Stimulated activated naive CD8-positive, alpha-beta T cell treated with anti-CD3 and anti-CD28 coated beads, Interleukin-15, Interleukin-2, amounts not matched to agents 100 ng/mL and 50 ng/mL, for 24 hours (primary cell): ENCODE measurements at regions not wholly inside any gene's neighbourhood (a gene's known extent, or its start where the extent isn't known, plus 50 kb on each side); places are given as distances from the start of the nearest gene placed in this dataset.
"Not testable (repeated sequence)": the region's sequence is repeated elsewhere in the genome, so short reads cannot be mapped to it uniquely, and the experiment has no call there.

Source experiments
- H3K27ac Mint-ChIP-seq: one replicate; pipeline ENCODE4 v1.8.0; 2021; ENCODE audit warnings: mild to moderate bottlenecking, mixed read lengths
- H3K27me3 Mint-ChIP-seq: one replicate; pipeline ENCODE4 v1.8.0; 2021; ENCODE audit warnings: mixed read lengths
- H3K36me3 Mint-ChIP-seq: one replicate; pipeline ENCODE4 v1.8.0; 2021; ENCODE audit warnings: low read depth, mixed read lengths
- H3K4me1 Mint-ChIP-seq: one replicate; pipeline ENCODE4 v1.8.0; 2021; ENCODE audit warnings: low read depth, mixed read lengths
- H3K4me3 Mint-ChIP-seq: one replicate; pipeline ENCODE4 v1.8.0; 2021; ENCODE audit warnings: mild to moderate bottlenecking, mixed read lengths
- H3K9me3 Mint-ChIP-seq: one replicate; pipeline ENCODE4 v1.8.0; 2021; ENCODE audit warnings: mixed read lengths

GRCh38 chr14:30238936-30239335 lies 311.3 kb upstream of the PRKD1 start:
- Mint-ChIP-seq H3K27ac (no peak overlapping the region), H3K9me3 (no peaks in the 10 kb centered on the region), H3K4me3 (no peak overlapping the region), H3K36me3 (no peaks in the 10 kb centered on the region), H3K27me3 (no peaks in the 10 kb centered on the region), H3K4me1 (no peaks in the 10 kb centered on the region)

- Mint-ChIP-seq H3K9me3 (no peaks in the 10 kb centered on the region), H3K36me3 (no peaks in the 10 kb centered on the region), H3K27ac (no peak overlapping the region), H3K27me3 (no peaks in the 10 kb centered on the region), H3K4me1 (no peaks in the 10 kb centered on the region), H3K4me3 (no peak overlapping the region)
Observed at GRCh38 chr14:30240018-30240417, 312.4 kb upstream of the PRKD1 start.

GRCh38 chr14:30240685-30241084 lies 313.0 kb upstream of the PRKD1 start:
- Mint-ChIP-seq H3K4me1 (no peaks in the 10 kb centered on the region), H3K9me3 (no peaks in the 10 kb centered on the region), H3K27ac (no peak overlapping the region), H3K27me3 (no peaks in the 10 kb centered on the region), H3K36me3 (no peaks in the 10 kb centered on the region), H3K4me3 (no peak overlapping the region)

- Mint-ChIP-seq H3K4me1 (no peaks in the 10 kb centered on the region), H3K27me3 (no peaks in the 10 kb centered on the region), H3K27ac (no peak overlapping the region), H3K4me3 (no peak overlapping the region), H3K9me3 (no peaks in the 10 kb centered on the region), H3K36me3 (no peaks in the 10 kb centered on the region)
Observed at GRCh38 chr14:30242744-30243143, 315.1 kb upstream of the PRKD1 start.

GRCh38 chr14:30243207-30243606 lies 315.6 kb upstream of the PRKD1 start:
- no peaks in the 10 kb centered on the region for H3K4me1 Mint-ChIP-seq
- no peaks in the 10 kb centered on the region for H3K27me3 Mint-ChIP-seq
- no peaks in the 10 kb centered on the region for H3K36me3 Mint-ChIP-seq
- H3K27ac Mint-ChIP-seq = no peak overlapping the region
- H3K4me3 Mint-ChIP-seq = no peak overlapping the region
- H3K9me3 Mint-ChIP-seq = no peaks in the 10 kb centered on the region

- Mint-ChIP-seq H3K27me3 (no peaks in the 10 kb centered on the region), H3K9me3 (no peaks in the 10 kb centered on the region), H3K4me1 (no peaks in the 10 kb centered on the region), H3K36me3 (no peaks in the 10 kb centered on the region), H3K4me3 (no peak overlapping the region), H3K27ac (no peak overlapping the region)
Observed at GRCh38 chr14:30243805-30244204, 315.2 kb upstream of the G2E3 start.

- not testable (repeated sequence) for H3K27me3 Mint-ChIP-seq, H3K4me3 Mint-ChIP-seq, H3K27ac Mint-ChIP-seq, H3K4me1 Mint-ChIP-seq, H3K36me3 Mint-ChIP-seq, H3K9me3 Mint-ChIP-seq
Observed at GRCh38 chr14:30244348-30244747, 314.6 kb upstream of the G2E3 start.

GRCh38 chr14:30251017-30251416 lies 307.9 kb upstream of the G2E3 start:
- Mint-ChIP-seq H3K4me3 (no peak overlapping the region), H3K4me1 (no peaks in the 10 kb centered on the region), H3K36me3 (no peaks in the 10 kb centered on the region), H3K27ac (no peak overlapping the region), H3K27me3 (peaks cover 6% of the 10 kb centered on the region), H3K9me3 (no peaks in the 10 kb centered on the region)

- Mint-ChIP-seq H3K36me3 (no peaks in the 10 kb centered on the region), H3K27ac (no peak overlapping the region), H3K9me3 (no peaks in the 10 kb centered on the region), H3K4me1 (no peaks in the 10 kb centered on the region), H3K27me3 (peaks cover 6% of the 10 kb centered on the region), H3K4me3 (no peak overlapping the region)
Observed at GRCh38 chr14:30251557-30252100, 307.3 kb upstream of the G2E3 start.

- Mint-ChIP-seq H3K36me3 (no peaks in the 10 kb centered on the region), H3K4me1 (no peaks in the 10 kb centered on the region), H3K4me3 (no peak overlapping the region)
Observed at GRCh38 chr14:30252151-30252550, 306.8 kb upstream of the G2E3 start.

GRCh38 chr14:30252783-30253674 lies 305.9 kb upstream of the G2E3 start:
- no peak overlapping the region for H3K27ac Mint-ChIP-seq
- no peaks in the 10 kb centered on the region for H3K4me1 Mint-ChIP-seq
- H3K27me3 Mint-ChIP-seq = peaks cover 6% of the 10 kb centered on the region
- H3K4me3 Mint-ChIP-seq = no peak overlapping the region
- H3K36me3 Mint-ChIP-seq = no peaks in the 10 kb centered on the region
- no peaks in the 10 kb centered on the region for H3K9me3 Mint-ChIP-seq

More at GRCh38 chr14:30252151-30252550, 306.8 kb upstream of the G2E3 start:
- Mint-ChIP-seq H3K27ac (no peak overlapping the region), H3K9me3 (no peaks in the 10 kb centered on the region), H3K27me3 (peaks cover 6% of the 10 kb centered on the region)

GRCh38 chr14:30256627-30257026 lies 302.3 kb upstream of the G2E3 start:
- no peaks in the 10 kb centered on the region for H3K4me1 Mint-ChIP-seq
- no peak overlapping the region for H3K4me3 Mint-ChIP-seq
- peaks cover 6% of the 10 kb centered on the region for H3K27me3 Mint-ChIP-seq
- no peaks in the 10 kb centered on the region for H3K9me3 Mint-ChIP-seq
- H3K36me3 Mint-ChIP-seq = no peaks in the 10 kb centered on the region
- no peak overlapping the region for H3K27ac Mint-ChIP-seq

GRCh38 chr14:30257946-30258661 lies 300.9 kb upstream of the G2E3 start:
- Mint-ChIP-seq H3K4me3 (no peak overlapping the region), H3K9me3 (no peaks in the 10 kb centered on the region), H3K27ac (no peak overlapping the region), H3K27me3 (peaks cover 6% of the 10 kb centered on the region), H3K4me1 (no peaks in the 10 kb centered on the region), H3K36me3 (no peaks in the 10 kb centered on the region)

- Mint-ChIP-seq H3K9me3 (no peaks in the 10 kb centered on the region), H3K36me3 (no peaks in the 10 kb centered on the region), H3K27me3 (no peaks in the 10 kb centered on the region), H3K4me3 (no peak overlapping the region), H3K27ac (no peak overlapping the region), H3K4me1 (no peaks in the 10 kb centered on the region)
Observed at GRCh38 chr14:30260833-30261607, 297.9 kb upstream of the G2E3 start.

GRCh38 chr14:30264161-30264560 lies 294.8 kb upstream of the G2E3 start:
- Mint-ChIP-seq H3K27ac (no peak overlapping the region), H3K9me3 (no peaks in the 10 kb centered on the region), H3K4me3 (no peak overlapping the region), H3K36me3 (no peaks in the 10 kb centered on the region), H3K4me1 (no peaks in the 10 kb centered on the region), H3K27me3 (no peaks in the 10 kb centered on the region)
